Esophagus muscularis mucosa (tissue), 4 donors: ENCODE measurements at regions not wholly inside any gene's neighbourhood (a gene's known extent, or its start where the extent isn't known, plus 50 kb on each side); places are given as distances from the start of the nearest gene placed in this dataset.
"Not testable (repeated sequence)": the region's sequence is repeated elsewhere in the genome, so short reads cannot be mapped to it uniquely, and the experiment has no call there.

ENCODE experiments used
- EP300 ChIP-seq: sonication (generic); formaldehyde crosslinking; IDR thresholded peaks from one replicate; pipeline ENCODE4 v1.6.1; 2017; ENCODE audit warnings: antibody characterized with exemption
- POLR2A ChIP-seq: fragments of 450-650 bp; IDR thresholded peaks from one replicate; pipeline ENCODE4 v1.6.1; 2017; ENCODE audit warnings: antibody characterized with exemption, moderate library complexity, mild to moderate bottlenecking, low read depth
- POLR2AphosphoS5 ChIP-seq, 2 donors: sonication (generic); formaldehyde crosslinking; IDR thresholded peaks; one replicate each; pipeline ENCODE4 v1.6.1; 2017; ENCODE audit warnings: antibody characterized with exemption in 2 of 2
- TF ChIP-seq, protein P1 (sequence below), 3 experiments: fragments of 200-600 bp in 2 of 3; fragments of 450-650 bp in 1 of 3; sonication (generic) in 2 of 3; IDR thresholded peaks; one replicate each; pipeline ENCODE4 v1.5.1; 2017 to 2019; ENCODE audit warnings: antibody characterized with exemption in 3 of 3, mild to moderate bottlenecking in 2 of 3, moderate library complexity in 1 of 3

DNA sequence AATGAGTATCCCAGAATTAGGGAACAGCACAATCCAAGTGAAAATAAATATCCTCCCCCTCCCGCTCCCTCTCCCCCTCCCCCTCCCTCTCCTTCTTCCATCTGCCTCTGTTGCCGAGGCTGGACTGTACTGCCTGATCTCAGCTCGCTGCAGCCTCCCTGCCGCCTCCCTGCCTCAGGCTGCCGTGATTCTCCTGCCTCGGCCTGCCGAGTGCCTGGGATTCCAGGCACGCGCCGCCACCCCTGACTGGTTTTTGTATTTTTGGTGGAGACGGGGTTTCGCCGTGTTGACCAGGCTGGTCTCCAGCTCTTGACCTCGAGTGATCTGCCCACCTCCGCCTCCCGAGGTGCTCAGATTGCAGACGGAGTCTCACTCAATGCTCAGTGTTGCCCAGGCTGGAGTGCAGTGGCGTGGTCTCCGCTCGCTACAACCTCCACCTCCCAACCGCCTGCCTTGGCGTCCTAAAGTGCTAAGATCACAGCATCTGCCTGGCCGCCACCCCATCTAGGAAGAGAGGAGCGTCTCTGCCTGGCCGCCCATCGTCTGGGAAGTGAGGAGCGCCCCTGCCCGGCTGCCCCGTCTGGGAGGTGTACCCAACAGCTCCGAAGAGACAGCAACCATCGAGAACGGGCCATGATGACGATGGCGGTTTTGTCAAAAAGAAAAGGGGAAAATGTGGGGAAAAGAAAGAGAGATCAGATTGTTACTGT is 178.9 kb upstream of the IPO5 start:
- not testable (repeated sequence) for TF ChIP-seq POLR2AphosphoS5 (IDR thresholded peaks at IDR 0.05); POLR2A; EP300
- TF ChIP-seq, protein P1, sequence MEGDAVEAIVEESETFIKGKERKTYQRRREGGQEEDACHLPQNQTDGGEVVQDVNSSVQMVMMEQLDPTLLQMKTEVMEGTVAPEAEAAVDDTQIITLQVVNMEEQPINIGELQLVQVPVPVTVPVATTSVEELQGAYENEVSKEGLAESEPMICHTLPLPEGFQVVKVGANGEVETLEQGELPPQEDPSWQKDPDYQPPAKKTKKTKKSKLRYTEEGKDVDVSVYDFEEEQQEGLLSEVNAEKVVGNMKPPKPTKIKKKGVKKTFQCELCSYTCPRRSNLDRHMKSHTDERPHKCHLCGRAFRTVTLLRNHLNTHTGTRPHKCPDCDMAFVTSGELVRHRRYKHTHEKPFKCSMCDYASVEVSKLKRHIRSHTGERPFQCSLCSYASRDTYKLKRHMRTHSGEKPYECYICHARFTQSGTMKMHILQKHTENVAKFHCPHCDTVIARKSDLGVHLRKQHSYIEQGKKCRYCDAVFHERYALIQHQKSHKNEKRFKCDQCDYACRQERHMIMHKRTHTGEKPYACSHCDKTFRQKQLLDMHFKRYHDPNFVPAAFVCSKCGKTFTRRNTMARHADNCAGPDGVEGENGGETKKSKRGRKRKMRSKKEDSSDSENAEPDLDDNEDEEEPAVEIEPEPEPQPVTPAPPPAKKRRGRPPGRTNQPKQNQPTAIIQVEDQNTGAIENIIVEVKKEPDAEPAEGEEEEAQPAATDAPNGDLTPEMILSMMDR (IDR thresholded peaks at IDR 0.05), result not testable (repeated sequence)
